GM12872 (cell line): ENCODE measurements at regions not wholly inside any gene's neighbourhood (a gene's known extent, or its start where the extent isn't known, plus 50 kb on each side); places are given as distances from the start of the nearest gene placed in this dataset.

Experiments used
- CTCF ChIP-seq: IDR thresholded peaks from 3 replicates; pipeline ENCODE4 v1.5.1; 2011; ENCODE audit warnings: low read depth, mild to moderate bottlenecking, low read length, moderate library complexity; ENCODE audit not compliant: insufficient read depth

GRCh38 chr18:30566877-30567276, 475.7 kb downstream of the DSC3 start:
- TF ChIP-seq CTCF = no peak

DNA sequence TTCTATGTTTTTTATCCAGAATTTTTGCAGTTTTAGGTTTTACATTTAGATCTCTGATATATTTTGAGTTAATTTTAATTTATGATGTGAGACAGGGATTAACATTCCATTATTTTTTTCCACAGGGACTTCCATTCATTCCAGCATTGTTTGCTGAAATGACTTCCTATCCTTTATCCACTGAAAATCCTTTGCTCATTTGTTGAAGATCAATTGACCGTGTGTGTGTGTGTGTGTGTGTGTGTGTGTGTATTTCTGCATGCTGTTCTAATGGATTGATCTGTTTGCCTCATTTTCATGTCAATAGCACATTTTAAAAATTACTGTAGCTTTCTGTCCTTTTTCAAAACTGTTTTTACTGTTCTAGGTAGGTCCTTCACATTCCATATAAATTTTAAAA, 480.3 kb downstream of the DSC3 start:
- no peak for TF ChIP-seq CTCF

DNA sequence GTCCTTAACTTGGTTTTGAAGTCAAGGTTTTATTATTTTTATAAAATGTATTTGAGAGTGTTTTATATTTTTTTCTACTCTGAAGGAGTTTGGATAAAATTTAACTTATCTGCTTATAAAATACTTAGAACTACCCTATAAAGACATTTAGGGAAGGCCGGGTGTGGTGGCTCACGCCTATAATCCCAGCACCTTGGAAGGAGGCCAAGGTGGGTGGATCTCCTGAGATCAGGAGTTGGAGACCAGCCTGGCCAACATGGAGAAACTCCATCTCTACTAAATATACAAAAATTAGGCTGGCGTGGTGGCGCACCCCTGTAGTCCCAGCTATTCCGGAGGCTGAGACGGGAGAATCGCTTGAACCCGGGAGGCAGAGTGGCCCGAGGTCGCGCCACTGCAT, 486.4 kb downstream of the DSC3 start:
- no peak for TF ChIP-seq CTCF

DNA sequence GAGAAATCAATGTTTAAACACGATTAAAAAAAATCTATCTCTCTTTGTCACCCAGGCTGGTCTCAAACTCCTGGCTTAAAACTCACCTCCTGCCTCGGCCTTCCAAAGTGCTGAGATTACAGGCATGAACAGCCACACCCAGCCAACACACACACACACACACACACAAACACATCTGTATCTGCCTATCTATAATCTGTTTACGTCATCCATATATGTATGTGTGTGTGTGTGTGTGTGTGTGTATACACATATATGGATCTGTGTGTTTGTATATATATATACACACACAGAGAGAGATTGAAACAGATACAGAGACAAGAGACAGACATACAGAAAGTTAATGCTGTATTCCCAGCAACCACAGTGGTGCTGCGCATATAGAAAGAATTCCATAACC, 497.1 kb downstream of the DSC3 start:
- no peak for TF ChIP-seq CTCF

DNA sequence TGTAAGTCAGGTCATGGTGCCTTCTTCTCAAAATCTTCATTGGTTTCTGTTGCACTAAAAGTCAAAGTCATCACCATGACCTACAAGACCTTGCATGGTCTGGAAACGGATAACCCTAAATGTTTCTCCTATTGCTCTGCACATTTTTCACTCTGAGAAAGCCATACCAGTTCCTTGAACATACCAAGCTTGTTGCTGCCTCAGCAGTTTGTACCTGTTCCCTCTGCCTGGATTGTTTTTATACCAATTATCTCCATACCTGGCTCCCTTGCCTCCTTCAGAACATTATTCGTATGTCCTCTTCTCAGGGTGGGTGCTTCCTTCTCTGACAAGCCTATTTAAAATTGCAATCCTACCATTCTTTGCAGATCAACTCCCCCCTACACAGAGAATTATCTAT, 498.4 kb downstream of the DSC3 start:
- TF ChIP-seq CTCF = no peak

GRCh38 chr18:30533716-30534115, 508.8 kb downstream of the DSC3 start:
- no peak for TF ChIP-seq CTCF

DNA sequence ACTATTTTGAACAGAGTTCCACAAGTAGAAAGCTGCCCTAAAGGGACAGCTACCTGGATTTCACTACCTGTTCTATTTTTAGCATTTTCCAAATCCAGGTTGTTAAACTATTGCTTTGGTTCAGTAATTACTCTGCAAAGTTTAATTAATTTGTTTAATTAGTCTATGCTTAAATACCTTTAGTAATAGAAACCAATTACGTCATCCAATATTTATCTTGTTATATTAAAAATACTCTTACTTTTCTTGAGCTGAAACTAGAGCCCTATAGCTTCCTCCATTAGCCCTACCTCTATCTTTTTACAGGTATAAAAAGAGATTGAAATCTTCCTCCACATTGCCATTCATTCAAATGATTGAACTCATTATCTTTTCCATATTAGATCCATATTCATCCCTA, 514.6 kb downstream of the DSC3 start:
- TF ChIP-seq CTCF = no peak

- TF ChIP-seq CTCF = no peak
These were observed 515.3 kb downstream of the DSC3 start for GRCh38 chr18:30527226-30527625.
